NCI-H226 (cell line): ENCODE measurements at regions not wholly inside any gene's neighbourhood (a gene's known extent, or its start where the extent isn't known, plus 50 kb on each side); places are given as distances from the start of the nearest gene placed in this dataset.

Experiments used
- DNase-seq: peaks from one replicate; pipeline ENCODE4 v3.0.0-alpha.2; 2015

DNA sequence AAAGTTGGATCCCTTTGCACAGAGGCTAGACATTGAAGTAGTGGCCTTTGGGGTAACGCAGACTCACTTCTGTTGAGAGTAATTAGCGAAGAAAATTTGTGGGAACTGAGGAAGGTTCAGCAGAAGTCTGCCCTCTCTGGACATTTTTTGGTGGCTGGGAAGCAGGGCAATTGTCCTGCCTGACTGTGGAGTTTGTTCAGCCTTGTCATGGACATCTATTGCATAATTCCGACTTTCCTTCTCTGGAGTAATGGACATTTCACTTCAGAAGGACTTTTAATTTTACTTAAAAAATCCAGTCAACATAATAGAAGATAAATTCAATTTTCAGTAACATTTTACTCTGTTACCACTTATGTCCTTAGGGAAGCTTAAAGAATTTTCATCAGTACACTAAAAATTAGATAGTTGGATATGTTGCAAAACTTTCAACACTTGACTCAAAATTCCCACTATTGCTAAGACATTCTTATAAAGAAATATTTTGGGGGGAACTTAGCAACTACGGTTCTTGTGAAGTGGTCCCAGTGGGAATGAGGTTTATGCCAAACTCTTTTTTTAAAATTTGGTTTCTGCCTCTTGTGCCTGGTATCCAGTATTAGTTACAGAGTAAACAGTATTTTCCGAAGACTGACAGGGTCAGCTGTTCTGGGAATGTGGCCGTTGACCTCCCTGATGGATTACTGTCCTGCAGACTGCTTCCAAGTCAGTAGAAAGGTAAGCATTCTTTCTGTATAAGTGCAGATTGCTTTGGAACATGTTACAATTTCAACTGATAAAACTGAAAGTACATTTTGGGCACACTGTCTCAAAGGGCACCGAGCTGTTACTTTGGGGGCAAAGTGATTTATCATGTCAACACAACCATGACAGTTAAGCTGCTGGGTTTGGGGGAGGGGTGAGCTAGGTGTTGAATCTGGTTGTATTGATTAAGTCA lies 100.6 kb upstream of the MLIP start:
- no peak for DNase-seq

DNA sequence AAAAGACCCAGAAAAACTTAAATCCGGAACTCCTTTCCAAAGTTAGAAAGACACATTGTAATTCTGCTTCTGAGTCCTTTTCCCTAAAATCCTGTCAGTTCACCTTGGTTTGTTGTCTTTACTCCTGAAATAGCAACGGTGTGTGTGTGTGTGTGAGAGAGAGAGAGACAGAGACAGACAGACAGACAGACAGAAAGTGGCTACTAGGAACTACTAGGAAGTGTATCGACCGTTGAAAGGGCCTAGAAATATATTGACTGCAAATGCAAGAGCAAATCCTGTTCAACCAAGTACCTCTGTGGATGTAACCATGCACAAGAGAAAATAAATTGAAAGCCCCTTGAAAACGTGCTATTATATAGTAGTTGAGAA lies 100.0 kb upstream of the MLIP start:
- DNase-seq = no peak

DNA sequence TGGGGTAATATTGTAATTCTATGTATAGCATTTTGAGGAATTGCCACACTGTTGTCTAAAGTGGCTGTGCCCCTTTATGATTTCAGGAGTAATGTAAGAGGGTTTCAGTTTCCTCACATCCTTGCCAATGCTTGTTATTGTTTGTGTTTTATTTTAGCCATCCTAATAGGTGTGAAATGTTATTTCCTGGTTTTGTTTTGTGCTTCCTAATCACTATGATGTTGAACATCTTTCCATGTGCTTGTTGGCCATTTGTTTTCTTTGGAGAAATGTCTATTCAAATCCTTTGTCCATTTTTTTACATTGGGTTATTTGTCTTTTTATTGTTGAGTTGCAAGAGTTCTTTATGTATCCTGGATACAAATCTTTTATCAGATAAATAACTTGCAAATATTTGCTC lies 97.3 kb upstream of the MLIP start:
- no peak for DNase-seq

DNA sequence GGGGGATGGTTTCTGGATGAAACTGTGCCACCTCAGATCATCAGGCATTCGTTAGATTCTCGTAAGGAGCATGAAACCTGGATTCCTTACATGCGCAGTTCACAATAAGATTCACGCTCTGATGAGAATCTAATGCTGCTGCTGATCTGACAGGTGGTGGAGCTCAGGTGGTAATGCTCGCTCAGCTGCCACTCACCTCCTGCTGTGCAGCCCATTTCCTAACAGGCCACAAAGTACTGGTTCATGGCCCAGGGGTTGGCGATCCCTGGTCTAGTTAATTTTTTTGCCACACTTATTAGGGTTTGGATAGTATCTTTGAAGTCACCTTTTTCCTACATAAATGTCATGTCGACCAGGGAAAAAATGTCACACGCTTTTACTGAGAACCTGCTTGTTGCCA lies 96.8 kb upstream of the MLIP start:
- DNase-seq = no peak

DNA sequence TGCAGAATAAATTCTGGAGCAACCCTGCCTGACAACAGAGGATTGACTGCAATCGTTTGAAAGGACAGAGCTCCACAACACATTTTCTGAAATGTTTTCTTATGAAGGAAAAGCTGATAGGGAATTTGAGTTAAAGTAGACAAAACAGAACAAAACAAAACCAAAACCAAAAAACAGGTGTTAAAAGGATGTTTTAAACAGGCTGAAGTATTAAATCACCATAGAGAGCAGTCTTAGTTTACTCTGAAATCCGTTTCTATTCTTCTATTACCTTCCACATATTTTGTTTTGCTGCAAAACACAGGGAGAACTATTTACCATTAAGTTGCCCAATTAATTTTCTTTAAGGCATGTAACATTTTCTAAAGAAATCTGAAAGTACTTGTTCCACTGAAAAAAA lies 93.4 kb upstream of the MLIP start:
- no peak for DNase-seq

DNA sequence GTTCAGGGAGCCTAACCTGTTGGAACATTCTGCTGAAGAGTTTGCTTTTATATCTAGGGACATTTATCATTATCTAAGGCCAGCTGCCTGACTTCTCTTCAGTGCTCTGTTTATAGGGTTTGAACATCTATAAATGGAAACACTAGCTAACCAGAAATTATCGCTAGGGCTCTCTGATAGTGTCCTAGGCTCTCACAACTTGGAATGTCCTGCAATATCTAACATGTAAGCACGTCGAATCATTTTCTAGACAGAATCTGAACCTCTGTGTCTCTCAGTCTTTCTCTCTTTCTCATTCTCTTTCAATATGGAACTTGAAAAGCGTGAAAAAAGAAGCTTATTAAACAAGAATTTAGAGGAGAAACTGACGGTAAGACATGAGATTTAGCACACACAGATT lies 92.5 kb upstream of the MLIP start:
- no peak for DNase-seq

DNA sequence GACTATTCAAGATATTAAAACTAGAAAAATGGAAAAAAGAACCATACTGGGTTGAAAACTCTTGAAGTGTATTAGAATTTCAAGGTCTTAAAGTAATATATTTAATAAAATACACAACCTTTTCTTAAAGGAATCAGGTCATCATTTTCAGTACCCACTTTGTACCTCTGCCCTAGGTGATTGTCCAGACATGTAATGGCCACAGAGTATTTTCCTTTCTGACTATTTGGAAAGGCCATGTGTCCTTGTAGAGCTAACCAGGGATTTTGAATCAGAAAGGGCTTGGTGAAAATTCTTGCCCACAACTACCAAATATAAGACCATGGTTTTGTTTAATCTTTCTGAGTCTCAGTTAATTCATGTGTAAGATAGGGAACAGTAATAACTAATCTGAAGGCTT lies 91.4 kb upstream of the MLIP start:
- no peak for DNase-seq

DNA sequence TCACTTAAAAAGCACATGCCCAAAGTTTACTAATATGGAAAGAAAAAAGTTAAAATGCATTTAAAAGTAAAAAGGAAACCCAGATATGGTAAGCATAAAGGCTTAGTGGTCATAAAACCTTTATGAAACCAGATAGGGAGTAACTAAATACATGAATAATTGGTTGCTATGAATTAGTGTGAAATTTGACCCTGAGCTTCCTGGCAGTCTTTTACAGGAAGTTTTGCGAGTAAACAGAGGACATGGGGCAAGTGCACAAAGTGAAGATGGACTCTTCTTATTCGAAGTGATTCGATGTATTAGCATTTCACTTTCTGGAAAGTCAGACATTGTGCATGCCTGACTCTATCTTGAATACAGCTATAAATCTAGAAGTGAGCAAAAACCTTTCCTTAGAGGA lies 90.9 kb upstream of the MLIP start:
- no peak for DNase-seq

DNA sequence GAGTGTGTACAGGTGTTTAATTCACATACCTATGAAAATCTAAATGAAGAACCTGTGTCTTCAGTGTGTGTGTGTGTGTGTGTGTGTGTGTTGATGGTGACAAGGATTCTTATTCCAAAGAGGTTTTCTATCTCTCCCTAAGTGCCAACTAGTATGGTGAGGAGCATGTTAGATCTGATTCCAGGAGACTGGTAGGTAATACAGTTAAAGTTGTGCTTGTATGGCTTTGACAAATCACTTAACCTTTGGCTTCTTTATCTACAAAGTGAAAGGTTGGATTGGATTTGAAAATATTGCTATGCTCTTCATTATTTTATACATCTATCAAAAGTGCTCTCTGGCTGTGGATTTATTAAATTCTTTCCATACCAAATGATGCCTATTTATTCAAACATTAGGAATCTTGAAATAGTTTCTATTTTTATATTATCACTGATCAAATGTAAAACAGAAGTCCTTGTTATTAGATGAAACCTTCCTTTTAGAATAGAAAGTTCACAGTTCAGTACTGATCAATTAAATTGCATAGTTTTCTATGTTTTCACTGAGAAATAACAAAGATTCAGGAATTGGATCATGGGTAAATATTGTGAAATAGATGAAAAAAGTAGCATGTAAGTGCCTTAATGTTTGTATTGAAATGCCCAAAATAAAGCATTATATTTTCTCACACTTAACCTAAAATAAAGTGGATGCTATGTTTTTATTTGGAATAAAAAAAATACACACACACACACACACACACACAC lies 84.4 kb upstream of the MLIP start:
- no peak for DNase-seq

DNA sequence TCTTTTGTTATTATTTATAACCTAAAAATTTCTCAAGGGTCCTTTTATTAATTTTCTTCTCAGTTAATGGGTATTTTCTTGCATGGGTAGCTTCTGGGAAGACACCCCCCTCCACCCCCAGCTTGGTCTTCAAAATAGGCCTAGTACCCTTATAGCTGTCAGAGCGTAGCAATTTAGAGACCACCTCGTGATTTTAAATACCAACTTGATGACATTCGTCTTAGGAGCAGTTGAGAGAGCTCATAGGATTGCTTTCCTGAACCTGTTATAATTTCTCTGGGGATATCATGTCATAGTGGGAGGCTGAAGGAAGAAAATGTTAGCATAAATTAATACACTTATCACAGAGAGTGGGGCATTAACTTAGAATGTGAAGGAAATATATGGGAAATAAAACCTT lies 83.1 kb upstream of the MLIP start:
- DNase-seq = no peak

DNA sequence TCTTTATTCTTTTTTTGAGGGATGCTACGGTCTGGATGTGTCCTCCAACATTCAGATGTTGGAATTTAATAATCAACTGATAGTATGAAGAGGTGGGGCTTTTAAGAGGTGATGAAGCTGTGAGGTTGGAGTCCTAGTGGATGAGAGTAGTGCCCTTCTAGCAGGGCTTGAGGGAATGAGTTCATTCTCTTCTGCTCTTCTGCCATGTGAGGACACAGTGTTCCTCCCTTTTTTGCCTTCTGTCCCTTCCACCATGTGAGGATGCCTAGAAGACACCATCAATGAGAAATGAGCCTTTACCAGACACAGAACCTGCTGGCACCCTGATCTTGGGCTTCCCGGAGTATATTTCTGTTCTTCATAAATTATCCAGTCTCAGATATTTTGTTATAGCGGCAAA lies 82.1 kb upstream of the MLIP start:
- no peak for DNase-seq

DNA sequence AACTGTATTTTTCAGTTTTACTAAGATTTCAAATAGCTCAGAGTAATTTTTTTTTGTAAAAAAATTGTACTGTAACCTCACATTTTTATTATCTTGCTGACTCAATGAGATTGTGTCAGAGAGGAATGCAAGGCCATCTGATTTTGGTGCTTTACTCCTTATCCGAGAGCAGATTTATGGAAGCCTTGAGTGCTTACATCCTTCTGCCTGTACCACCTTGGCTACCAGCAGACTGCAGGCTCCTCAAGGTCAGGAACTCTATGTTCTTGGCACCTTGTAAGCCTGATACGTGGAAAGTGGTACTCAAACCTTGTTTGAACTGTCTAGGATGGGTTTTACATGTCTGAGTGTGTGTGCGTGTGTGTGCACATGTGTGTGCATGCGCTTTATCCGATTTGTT lies 80.1 kb upstream of the MLIP start:
- no peak for DNase-seq

DNA sequence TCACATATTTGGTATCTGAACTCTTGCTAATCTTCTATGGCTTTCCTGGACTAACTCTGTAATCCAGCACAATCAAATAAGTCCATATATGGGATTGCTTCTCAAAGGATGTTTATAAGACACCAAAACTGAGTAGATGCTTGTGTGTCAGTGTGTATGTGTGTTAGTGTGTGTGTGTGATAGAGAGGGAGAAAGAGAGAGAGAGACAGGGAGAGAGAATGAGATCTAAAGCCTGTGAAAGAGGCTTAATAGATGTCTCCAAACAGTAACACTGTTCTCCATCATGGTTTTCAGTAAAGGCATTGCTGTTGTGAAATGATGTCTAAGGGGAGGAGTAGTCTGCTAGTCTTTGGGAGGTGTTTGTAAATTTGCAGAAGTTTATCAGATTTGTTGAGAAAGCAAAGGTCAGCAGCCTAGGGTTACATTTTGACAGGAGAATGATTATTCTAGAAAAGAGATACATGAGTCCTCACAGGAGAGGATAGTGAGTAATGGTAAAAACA lies 73.9 kb upstream of the MLIP start:
- DNase-seq = no peak

DNA sequence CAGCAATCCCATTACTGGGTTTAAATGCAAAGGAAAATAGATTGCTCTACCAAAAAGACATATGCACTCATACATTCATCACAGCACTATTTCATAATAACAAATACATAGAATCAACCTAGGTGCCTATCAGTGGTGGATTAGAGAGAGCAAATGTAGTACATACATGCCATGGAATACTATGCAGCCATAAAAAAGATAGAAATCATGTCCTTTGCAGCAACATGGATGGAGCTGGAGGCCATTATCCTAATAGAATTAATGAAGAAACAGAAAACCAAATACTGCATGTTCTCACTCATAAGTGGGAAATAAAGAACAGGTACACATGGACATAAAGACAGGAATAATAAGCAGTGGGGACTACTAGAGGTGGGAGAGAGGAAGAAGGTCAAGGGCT lies 70.7 kb upstream of the MLIP start:
- DNase-seq = no peak

DNA sequence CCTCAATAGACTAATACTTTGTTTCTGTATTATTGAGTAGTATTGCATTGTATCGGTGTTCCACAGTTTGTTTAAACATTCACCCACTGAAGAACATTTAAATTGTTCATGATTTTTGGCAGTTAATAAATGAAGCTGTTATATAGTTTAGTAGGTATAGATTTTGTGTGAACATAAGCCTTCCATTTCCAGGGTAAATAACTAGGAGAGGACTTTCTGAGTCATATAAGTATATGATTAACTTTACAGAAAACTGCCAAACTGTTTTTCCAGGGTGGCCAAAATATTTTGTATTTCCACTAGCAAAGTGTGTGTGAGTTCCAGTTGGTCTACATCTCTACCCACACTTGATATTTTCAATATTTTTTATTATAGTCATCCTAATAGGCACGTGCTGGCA lies 70.0 kb upstream of the MLIP start:
- DNase-seq = no peak

DNA sequence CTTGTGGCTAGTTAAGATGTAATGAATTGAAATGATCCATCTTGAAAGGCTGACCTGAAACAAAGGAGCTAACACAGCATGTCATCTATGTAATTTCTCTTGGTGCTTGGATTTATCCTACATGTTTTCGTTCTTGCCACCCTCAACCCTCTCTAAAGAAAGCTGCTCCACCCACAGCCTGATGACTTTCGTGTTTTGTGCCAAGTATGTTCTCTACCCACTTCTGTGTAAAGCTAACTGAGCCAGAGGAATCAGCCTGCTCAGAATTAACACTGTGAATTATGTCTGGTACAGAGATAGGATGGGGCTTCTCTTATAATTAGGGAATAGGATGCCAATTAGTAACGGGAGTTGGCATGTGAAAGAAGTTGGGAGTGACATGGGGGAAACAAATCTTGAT lies 67.9 kb upstream of the MLIP start:
- no peak for DNase-seq

DNA sequence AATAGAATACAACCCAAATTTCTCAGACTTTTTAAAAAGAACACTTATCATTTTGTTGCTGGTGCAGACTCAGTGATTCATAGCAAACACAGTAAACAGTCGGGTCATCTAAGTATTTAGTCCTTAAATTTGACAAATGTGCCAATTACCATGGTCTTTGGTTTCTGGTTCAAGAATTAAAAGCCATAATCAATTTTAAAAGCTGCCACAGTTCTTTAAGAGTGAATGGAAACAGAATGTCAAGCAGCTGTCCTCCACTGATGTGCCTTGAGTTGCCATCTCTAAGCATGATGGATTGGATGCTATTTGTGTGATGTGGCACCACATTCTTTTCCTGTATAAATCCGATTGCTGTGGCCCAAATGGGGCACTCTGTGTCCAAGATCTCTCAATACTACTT lies 67.2 kb upstream of the MLIP start:
- DNase-seq = no peak

DNA sequence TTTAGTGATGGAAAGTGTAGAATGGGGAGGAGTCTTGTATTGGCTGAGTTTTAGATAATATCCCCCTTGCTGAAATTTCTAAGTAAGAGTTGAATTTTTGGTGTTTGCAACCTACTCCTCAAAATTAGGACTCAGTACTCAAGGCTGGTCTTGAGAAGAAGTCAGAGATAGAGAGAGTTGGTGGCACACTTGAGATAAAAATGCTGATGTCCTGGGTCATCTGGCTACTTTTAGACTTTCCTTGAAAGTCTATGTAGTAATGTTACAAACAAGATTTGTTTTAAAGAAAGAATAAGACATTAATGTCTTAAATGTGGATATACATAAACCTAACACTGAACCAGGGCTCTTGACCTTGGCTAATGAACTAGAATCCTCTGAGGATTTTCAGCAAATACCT lies 62.5 kb upstream of the MLIP start:
- no peak for DNase-seq

DNA sequence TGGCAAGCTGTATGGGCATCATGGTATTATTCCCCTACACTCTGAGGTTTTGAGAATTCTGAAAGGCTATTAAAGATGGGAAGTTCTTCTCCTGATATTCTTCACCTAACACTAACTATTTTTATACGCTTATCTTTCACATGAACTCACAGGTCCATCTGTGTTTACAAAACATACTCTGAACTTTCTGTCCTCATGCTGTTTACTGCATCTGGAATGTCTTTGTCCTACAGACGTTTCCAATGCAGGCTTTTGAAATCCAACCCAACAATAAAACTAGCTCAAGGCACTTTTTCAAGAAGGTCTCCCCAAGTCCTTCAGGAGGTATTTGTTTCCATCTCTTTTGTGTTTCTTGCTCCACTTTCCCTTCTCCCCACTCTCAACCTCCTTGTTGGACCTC lies 60.5 kb upstream of the MLIP start:
- no peak for DNase-seq

DNA sequence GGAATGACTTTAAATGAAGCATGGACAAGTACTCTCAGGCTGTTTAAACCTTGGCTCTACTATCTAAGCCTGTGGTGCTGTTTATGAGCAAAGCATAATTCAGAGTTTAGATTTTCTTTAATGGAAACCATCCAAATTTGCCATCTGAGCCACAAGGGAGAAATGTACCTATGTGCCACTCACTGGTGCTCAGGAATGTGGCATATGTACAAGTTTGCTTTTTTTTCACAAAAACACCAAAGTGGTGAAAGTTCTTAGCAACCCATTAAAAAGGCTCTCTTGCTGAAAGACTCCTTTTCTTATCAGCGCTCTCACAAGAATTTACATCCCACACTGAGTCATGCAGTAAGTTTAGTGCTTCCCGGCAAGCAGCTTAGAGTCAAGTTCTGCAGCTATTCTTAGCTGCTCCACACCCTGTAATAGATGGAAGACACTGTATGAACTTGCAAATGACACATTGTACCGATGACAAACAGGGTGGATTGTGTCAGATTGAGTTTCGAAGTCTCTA lies 57.3 kb upstream of the MLIP start:
- DNase-seq = peak; percentile 94

DNA sequence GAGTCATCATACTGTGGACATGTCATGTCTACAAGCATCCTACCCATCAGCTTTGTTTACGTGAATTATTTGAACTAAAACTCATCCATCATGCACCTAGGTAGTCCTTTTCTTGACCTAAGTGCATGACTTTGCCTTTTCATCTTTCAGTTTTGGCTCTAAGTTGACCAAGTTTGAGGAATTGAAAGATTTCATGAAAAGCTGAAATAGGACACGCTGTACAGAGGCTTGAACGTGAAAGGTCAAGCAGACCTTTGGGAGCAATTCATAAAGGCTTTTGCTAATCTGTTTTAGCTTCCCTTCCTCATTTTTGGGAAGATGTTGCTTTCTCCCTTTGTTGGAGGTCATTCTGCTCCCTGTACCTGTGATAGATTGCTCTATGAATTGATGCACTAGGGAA lies 55.1 kb upstream of the MLIP start:
- no peak for DNase-seq

DNA sequence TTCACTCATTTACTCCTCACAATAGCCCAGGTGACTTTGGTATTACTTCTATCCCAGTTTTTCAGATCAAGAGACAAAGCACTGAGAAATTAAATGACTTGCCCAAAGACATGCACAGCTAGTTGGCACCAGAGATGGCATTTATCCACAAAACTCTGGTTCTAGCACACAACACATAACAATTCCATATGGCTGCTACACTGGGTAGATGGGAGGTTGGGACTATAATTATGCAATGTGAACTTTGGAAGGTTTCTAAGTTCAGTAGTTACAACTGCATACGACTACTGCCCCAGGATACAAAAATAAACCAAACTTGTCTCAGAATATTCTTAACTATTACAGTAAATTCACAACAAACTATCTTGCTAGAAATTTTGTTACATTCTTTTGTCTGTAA lies 54.2 kb upstream of the MLIP start:
- DNase-seq = no peak

DNA sequence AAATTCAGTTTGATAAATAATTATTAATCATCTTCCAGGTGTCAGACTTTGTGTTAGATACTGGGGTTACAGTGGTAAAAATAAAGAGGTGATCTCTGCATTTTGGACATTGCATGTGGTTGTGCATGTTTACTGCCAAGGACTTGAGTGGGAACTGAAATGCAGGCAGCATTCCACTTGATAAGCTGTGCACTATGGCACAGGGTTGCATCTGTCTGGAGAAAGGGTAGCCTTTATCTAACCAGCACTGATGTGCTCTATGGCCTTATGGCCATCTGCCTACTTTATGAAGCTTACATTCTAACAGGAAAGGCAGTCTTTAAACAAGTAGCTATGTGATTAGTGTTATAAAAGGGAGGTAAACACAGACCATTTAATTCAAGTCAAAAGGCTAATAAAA lies 53.0 kb upstream of the MLIP start:
- no peak for DNase-seq

DNA sequence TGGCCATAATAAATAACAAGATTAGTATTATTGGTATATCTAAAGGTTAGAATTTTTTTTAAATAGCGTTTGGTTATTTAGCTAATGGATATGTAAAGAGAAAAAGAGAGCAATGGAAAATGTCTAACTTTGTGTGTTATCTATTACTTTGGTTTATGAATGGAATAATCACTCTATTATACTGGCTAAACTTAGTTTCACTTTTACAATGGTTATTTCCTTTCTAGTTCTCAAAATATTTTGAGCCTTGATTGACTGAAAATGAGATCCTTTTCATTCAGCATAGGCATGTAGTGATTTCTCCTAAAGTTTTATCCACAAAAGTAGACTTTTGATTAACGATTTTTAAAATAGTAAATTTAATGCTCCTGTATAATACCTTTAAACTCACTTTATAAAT lies 51.6 kb upstream of the MLIP start:
- DNase-seq = no peak
